ENCODE measurements at regions not wholly inside any gene's neighbourhood (a gene's known extent, or its start where the extent isn't known, plus 50 kb on each side); places are given as distances from the start of the nearest gene placed in this dataset.

GRCh38 chr10:28149746-28150145, 150.9 kb upstream of the ODAD2 start:
- no peak for FAIRE-seq
- TF ChIP-seq POLR2A (IDR thresholded peaks at IDR 0.05; ENCODE audit: low read depth, low read length) = no peak
- no peak for TF ChIP-seq TAF1 (IDR thresholded peaks at IDR 0.05; ENCODE audit: low read depth, low read length)
- TF ChIP-seq POLR2AphosphoS5 (IDR thresholded peaks at IDR 0.05; ENCODE audit: low read depth, low read length) = no peak
- no peak for TF ChIP-seq SPI1 (IDR thresholded peaks at IDR 0.05; ENCODE audit: low read depth, low read length)
- no peak for TF ChIP-seq POU2F2 (IDR thresholded peaks at IDR 0.05; ENCODE audit: low read depth, low read length)
- no peak for TF ChIP-seq PAX5 (IDR thresholded peaks at IDR 0.05; ENCODE audit: insufficient read depth, low read length, severe bottlenecking)
- DNase-seq (ENCODE audit: insufficient read length, low spot score) = no peak

- TF ChIP-seq POLR2A (IDR thresholded peaks at IDR 0.05; ENCODE audit: low read depth, low read length) = no peak
- no peak for TF ChIP-seq PAX5 (IDR thresholded peaks at IDR 0.05; ENCODE audit: insufficient read depth, low read length, severe bottlenecking)
- no peak for TF ChIP-seq POU2F2 (IDR thresholded peaks at IDR 0.05; ENCODE audit: low read depth, low read length)
- TF ChIP-seq POLR2AphosphoS5 (IDR thresholded peaks at IDR 0.05; ENCODE audit: low read depth, low read length) = no peak
- no peak for TF ChIP-seq TAF1 (IDR thresholded peaks at IDR 0.05; ENCODE audit: low read depth, low read length)
- no peak for TF ChIP-seq SPI1 (IDR thresholded peaks at IDR 0.05; ENCODE audit: low read depth, low read length)
- FAIRE-seq (no peak), DNase-seq (ENCODE audit: insufficient read length, low spot score) (no peak)
These were observed 148.8 kb upstream of the ODAD2 start for GRCh38 chr10:28147706-28148105.

- DNase-seq (ENCODE audit: insufficient read length, low spot score) (no peak), FAIRE-seq (no peak)
- TF ChIP-seq PAX5 (IDR thresholded peaks at IDR 0.05; ENCODE audit: insufficient read depth, low read length, severe bottlenecking) (no peak), POLR2A (IDR thresholded peaks at IDR 0.05; ENCODE audit: low read depth, low read length) (no peak), POU2F2 (IDR thresholded peaks at IDR 0.05; ENCODE audit: low read depth, low read length) (no peak), SPI1 (IDR thresholded peaks at IDR 0.05; ENCODE audit: low read depth, low read length) (no peak), TAF1 (IDR thresholded peaks at IDR 0.05; ENCODE audit: low read depth, low read length) (no peak), POLR2AphosphoS5 (IDR thresholded peaks at IDR 0.05; ENCODE audit: low read depth, low read length) (no peak)
These were observed 140.3 kb upstream of the ODAD2 start for GRCh38 chr10:28139138-28139537.

- DNase-seq (ENCODE audit: insufficient read length, low spot score) (no peak), FAIRE-seq (no peak)
These were observed 139.3 kb upstream of the ODAD2 start for GRCh38 chr10:28137907-28138880.

GRCh38 chr10:28135258-28135657, 136.4 kb upstream of the ODAD2 start:
- TF ChIP-seq SPI1 (IDR thresholded peaks at IDR 0.05; ENCODE audit: low read depth, low read length) = no peak
- no peak for DNase-seq (ENCODE audit: insufficient read length, low spot score)
- FAIRE-seq = no peak

More at GRCh38 chr10:28137907-28138880, 139.3 kb upstream of the ODAD2 start:
- no peak for TF ChIP-seq TAF1 (IDR thresholded peaks at IDR 0.05; ENCODE audit: low read depth, low read length)
- TF ChIP-seq POLR2A (IDR thresholded peaks at IDR 0.05; ENCODE audit: low read depth, low read length) = no peak
- TF ChIP-seq PAX5 (IDR thresholded peaks at IDR 0.05; ENCODE audit: insufficient read depth, low read length, severe bottlenecking) = no peak
- TF ChIP-seq POLR2AphosphoS5 (IDR thresholded peaks at IDR 0.05; ENCODE audit: low read depth, low read length) = no peak
- TF ChIP-seq POU2F2 (IDR thresholded peaks at IDR 0.05; ENCODE audit: low read depth, low read length) = no peak
- TF ChIP-seq SPI1 (IDR thresholded peaks at IDR 0.05; ENCODE audit: low read depth, low read length) = no peak

GRCh38 chr10:28130267-28130666, 131.4 kb upstream of the ODAD2 start:
- FAIRE-seq = no peak
- DNase-seq (ENCODE audit: insufficient read length, low spot score) = no peak
- no peak for TF ChIP-seq POU2F2 (IDR thresholded peaks at IDR 0.05; ENCODE audit: low read depth, low read length)
- TF ChIP-seq SPI1 (IDR thresholded peaks at IDR 0.05; ENCODE audit: low read depth, low read length) = no peak
- TF ChIP-seq TAF1 (IDR thresholded peaks at IDR 0.05; ENCODE audit: low read depth, low read length) = no peak
- no peak for TF ChIP-seq POLR2AphosphoS5 (IDR thresholded peaks at IDR 0.05; ENCODE audit: low read depth, low read length)
- no peak for TF ChIP-seq PAX5 (IDR thresholded peaks at IDR 0.05; ENCODE audit: insufficient read depth, low read length, severe bottlenecking)

GRCh38 chr10:28127881-28128280, 129.0 kb upstream of the ODAD2 start:
- TF ChIP-seq PAX5 (IDR thresholded peaks at IDR 0.05; ENCODE audit: insufficient read depth, low read length, severe bottlenecking) (no peak), POLR2A (IDR thresholded peaks at IDR 0.05; ENCODE audit: low read depth, low read length) (no peak), TAF1 (IDR thresholded peaks at IDR 0.05; ENCODE audit: low read depth, low read length) (no peak), POLR2AphosphoS5 (IDR thresholded peaks at IDR 0.05; ENCODE audit: low read depth, low read length) (no peak), SPI1 (IDR thresholded peaks at IDR 0.05; ENCODE audit: low read depth, low read length) (no peak), POU2F2 (IDR thresholded peaks at IDR 0.05; ENCODE audit: low read depth, low read length) (no peak)
- no peak for FAIRE-seq
- no peak for DNase-seq (ENCODE audit: insufficient read length, low spot score)

- no peak for TF ChIP-seq PAX5 (IDR thresholded peaks at IDR 0.05; ENCODE audit: insufficient read depth, low read length, severe bottlenecking)
- TF ChIP-seq SPI1 (IDR thresholded peaks at IDR 0.05; ENCODE audit: low read depth, low read length) = no peak
- FAIRE-seq (no peak), DNase-seq (ENCODE audit: insufficient read length, low spot score) (no peak)
These were observed 126.8 kb upstream of the ODAD2 start for GRCh38 chr10:28125701-28126100.

- FAIRE-seq (no peak), DNase-seq (ENCODE audit: insufficient read length, low spot score) (no peak)
- no peak for TF ChIP-seq POU2F2 (IDR thresholded peaks at IDR 0.05; ENCODE audit: low read depth, low read length)
- no peak for TF ChIP-seq SPI1 (IDR thresholded peaks at IDR 0.05; ENCODE audit: low read depth, low read length)
- TF ChIP-seq TAF1 (IDR thresholded peaks at IDR 0.05; ENCODE audit: low read depth, low read length) = no peak
- no peak for TF ChIP-seq POLR2AphosphoS5 (IDR thresholded peaks at IDR 0.05; ENCODE audit: low read depth, low read length)
- TF ChIP-seq PAX5 (IDR thresholded peaks at IDR 0.05; ENCODE audit: insufficient read depth, low read length, severe bottlenecking) = no peak
- TF ChIP-seq POLR2A (IDR thresholded peaks at IDR 0.05; ENCODE audit: low read depth, low read length) = no peak
These were observed 121.9 kb upstream of the ODAD2 start for GRCh38 chr10:28120795-28121194.

All from GM12891 (cell line).